ENCODE measurements at regions not wholly inside any gene's neighbourhood (a gene's known extent, or its start where the extent isn't known, plus 50 kb on each side); places are given as distances from the start of the nearest gene placed in this dataset.

DNA sequence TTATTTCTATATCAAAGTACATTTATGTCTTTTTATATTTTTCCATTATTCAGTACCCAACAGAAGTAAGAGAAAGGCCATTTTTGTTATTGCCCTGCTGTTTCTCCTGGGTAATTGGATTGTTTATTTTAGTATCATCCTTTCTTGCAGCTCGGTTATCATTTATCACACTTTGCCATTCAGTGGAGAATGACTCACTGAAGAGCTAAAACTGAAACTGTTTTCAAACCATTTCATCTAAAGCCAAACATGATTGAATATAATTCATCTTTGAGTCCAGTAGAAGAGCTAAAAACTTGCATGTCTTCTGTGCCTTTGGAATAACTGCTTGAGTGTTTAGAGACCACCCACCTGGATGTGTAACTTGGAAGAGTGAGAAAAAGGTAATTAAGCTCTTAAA is 139.5 kb upstream of the PRDM9 start:
- no peak for DNase-seq (ENCODE audit: low spot score)

DNA sequence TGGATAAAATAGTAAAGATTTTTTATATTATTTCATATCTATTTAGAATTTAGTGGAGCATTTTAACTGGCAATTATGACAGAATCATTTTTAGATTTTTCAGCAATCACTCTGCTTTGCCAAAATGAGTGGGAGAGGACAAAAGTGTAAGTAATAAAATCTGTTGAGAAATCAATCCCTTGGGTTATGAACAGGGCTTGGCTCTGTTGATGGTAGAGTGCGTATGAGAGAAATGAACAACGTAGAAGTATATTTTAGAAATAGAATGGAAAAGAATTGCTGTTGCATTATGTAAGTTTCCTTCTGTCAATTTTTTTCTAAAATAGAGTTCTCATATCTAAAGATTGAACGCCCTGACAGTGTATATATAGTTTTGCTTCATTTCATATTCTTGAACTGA is 154.1 kb upstream of the PRDM9 start:
- no peak for DNase-seq (ENCODE audit: low spot score)

DNA sequence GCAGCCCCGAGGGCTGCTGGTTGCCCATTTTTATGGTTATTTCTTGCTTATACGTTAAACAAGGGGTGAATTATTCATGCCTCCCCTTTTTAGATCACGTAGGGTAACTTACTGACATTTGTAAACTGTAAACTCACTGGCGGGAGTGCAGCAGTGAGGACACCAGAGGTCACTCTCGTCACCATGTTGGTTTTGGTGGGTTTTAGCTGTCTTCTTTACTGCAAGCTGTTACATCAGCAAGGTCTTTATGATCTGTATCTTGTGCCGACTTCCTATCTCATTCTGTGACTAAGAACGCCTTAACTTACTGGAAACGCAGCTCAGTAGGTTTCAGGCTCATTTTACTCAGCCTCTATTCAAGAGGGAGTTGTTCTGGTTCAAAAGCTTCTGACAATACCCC is 155.0 kb upstream of the PRDM9 start:
- no peak for DNase-seq (ENCODE audit: low spot score)

DNA sequence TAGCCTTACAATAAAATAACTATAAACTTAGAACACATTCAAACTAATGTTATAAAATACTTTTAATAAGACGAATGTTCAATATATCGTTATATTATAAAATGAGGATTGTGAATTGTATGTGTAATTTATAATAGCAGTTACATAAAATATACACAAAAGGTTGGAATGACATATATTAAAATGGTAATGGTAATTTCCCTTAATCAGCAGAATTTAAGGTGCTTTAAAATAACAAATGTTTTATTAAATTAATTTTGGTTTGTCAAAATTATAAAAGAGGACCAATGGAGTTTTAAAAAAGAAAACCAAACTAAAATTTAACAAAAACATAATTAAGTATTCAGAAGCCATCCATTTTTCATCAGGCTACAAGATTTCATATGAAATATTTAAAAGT is 164.3 kb upstream of the PRDM9 start:
- DNase-seq (ENCODE audit: low spot score), result no peak

DNA sequence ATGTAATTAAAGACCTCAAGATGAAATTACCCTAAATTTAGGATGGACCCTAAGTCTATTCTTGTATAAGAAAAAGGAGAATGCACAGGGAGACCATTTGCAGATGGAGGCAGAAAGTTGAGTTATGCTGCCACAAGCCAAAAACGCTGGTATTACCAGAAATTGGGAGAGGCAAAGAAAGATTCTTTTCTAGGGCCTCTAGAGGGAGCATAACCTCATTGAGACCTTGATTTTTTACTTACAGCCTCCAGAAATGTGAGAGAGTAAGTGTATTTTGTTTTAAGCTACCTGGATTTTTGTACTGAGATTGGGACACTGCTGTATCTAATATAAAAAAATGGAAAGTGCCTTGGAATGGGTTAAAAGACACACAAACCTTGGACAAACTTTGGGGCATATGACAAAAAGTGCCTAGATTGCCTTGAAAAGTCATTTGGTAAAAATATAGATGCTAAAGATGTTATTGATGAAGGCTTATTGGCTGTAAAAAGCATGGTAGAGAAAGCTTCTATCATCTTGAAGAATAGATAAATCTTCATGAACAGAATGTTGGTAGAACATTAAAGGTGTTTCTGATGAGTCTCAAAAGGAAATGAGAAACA is 174.7 kb upstream of the PRDM9 start:
- peak; percentile 44 for DNase-seq (ENCODE audit: low spot score)

DNA sequence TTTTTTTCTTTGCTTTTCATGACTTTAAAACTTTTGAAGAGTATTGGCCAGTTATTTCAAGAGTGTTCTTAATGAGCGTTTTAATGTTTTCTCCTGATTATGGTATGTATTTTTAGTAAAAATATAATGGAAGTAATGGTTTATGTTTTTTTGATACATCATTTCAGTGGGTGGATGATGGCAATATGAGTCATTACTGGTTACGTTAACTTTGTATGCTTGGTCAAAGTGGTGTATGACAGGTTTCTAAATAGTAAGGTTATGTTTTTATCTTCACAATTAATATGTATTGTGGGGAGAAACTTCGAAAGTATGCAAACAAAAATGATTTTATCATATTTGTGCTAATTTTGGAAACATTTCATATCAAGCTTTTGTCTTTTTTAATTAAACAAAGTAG is 176.7 kb upstream of the PRDM9 start:
- no peak for DNase-seq (ENCODE audit: low spot score)

DNA sequence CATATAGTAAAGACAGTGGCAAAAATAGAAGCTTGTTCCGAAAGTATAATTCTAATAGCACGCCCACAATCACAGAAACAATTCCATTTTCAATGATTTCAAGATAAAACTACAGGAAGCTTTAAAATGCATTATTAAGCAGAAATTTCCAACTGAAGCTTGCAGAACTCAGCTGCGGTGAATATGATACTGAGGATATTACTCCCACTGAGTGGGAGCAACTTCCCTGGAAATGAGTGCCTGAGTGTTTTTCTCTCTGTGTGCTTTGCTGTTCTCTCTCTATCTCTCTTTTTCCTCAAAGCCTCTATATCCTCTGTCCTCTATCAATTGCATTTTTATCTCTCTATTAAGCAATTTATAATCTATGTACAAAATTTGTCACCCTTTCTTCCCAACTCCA is 187.5 kb upstream of the PRDM9 start:
- DNase-seq (ENCODE audit: low spot score), result no peak

DNA sequence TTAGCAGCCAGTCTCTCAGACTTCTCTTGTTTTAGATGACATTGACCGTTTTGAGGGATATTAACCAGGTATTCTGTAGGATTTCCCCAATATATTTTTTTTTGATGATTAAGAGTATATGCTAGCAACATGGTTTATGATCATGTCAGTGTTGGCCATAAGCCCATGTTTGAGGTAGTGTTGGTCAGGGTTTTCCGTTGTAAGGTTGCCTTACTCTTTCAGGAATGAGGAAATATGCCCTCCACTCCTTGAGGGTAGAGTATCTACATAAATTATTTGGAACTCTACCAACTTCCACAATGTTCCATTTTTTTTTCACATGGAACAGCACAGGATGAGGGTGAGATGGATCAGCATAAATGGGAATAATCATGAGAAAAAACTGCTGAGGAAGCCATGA is 188.4 kb upstream of the PRDM9 start:
- no peak for DNase-seq (ENCODE audit: low spot score)

DNA sequence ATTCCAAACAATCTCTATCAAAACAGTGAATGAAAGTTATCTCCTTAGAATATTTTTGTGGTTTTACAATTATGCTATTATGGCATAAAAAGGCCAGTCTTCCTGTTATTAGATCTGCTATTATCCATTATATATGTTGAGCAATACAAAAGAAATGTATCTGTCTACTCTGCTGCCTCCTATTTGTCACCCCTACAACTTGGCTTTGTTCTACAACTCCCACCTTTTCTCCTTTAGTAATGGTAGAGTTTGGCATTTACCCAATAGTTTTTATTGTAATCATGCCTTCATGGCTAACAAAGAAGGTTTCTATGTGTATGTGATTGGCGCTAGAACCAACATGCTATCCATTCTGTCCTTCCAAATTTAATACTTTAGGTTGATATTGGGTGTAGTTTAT is 189.2 kb upstream of the PRDM9 start:
- DNase-seq (ENCODE audit: low spot score), result no peak

DNA sequence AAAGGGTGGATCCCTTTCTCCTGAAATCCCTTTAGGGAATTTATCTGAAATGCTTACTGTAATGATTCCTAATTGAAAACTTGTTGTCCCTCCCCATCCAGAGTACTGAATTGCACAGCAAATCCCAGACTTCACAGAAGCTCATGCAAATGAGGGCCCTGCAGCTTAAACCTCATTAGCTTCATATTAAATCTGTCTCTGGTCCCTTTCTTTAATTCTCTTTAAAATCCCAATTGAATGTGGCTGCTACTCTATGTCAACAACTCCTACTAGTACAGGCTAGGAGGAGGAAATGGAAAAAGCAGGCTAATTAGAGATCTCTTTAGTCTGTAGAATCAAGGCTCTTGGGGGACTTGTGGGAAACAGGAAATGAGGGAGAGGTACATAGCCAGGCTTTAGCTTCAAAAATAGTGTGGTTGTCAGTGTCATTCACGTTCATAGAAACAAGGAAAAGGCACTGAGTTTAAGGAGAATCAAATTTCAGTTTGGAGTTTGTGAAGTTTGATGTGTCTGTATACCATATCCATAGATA is 191.3 kb upstream of the PRDM9 start:
- DNase-seq (ENCODE audit: low spot score), result no peak

DNA sequence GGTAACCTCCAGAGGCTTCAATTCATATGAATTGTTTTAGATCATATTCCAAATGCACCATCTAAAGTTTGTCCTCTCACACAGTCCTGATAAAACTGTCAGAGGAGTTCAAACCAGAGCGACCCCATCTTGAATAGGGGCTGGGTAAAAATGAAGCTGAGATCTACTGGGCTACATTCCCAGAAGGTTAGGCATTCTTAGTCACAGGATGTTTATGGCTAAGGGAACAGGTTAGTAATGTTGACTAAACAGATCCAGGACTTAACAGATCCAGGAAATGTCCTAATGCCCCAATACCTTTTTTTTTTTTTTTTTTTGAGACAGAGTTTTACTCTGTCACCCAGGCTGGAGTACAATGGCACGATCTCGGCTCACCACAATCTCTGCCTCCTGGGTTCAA is 192.6 kb upstream of the PRDM9 start:
- DNase-seq (ENCODE audit: low spot score), result no peak

DNA sequence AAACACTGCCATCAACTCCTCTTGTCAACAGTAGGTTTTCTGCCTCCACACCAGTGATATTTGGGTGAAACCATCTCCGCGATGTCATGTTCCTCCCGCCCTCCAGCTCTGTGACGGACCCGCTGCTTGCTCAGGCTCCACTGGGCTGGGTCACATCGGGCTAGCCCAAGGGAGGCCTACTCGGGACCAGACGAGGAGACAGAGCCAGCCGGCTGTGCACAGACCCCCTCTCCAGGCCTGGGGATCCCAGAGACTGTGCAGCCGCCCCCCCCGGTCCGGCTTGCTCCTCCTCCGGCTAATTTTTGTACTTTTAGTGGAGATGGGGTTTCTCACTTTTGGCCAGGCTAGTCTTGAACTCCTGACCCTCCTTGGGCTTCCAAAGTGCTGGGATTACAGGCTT is 202.4 kb upstream of the PRDM9 start:
- no peak for DNase-seq (ENCODE audit: low spot score)

DNA sequence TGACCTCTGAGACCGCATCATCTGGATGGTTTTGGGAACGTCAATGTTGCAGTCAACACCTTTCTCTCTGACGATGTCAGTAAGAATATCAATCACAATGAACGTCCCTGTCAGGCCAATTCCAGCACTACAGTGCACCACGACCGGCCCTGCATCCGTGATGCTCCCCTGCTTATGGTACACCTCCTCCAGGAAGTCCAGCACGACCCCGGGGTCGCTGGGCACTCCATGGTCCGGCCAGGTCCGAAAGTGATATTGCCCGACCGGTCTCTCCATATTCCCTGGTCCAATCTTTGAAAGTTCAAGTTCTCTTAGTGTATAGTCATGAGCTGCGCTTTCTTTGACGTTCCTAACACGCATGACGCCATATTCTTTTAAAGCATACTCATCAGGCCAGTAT is 203.6 kb upstream of the PRDM9 start:
- DNase-seq (ENCODE audit: low spot score), result no peak

DNA sequence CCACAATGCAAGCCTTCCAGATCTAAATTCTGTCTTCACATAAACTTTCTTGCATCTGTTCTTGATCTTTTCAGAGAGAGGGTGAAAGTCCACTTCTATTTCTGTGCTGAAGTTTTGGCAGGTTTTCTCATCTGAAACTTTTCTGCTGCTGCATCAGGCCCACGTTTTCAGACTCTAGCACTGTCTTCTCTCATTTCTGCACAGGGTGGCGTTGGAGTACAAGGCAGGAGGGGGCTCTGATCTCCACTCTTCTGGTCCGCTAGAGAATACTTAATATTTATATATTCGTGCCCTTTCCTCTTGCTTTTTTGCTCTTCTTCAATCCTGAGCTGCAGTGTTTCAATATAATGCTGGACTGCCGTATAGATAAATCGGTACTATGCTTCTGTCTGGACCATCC is 204.0 kb upstream of the PRDM9 start:
- no peak for DNase-seq (ENCODE audit: low spot score)

DNA sequence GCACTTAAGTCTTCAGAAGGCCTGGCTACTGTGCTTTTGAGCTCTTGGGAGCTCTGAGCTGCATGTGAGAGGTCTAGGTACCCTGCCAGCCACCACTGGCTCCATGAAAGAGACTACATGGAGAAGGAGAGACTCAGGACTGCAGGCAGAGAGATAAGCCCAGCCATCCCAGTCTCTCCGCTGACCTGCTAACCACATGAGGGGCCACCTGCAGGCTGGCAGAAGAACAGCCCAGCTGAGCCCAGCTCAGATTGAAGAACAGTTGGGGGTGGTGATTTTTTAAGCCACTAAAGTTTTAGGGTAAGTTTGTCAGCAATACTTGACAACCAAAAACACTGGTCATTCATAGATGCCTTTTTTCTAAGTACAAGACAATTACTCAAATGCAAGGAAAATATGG is 205.0 kb upstream of the PRDM9 start:
- no peak for DNase-seq (ENCODE audit: low spot score)

DNA sequence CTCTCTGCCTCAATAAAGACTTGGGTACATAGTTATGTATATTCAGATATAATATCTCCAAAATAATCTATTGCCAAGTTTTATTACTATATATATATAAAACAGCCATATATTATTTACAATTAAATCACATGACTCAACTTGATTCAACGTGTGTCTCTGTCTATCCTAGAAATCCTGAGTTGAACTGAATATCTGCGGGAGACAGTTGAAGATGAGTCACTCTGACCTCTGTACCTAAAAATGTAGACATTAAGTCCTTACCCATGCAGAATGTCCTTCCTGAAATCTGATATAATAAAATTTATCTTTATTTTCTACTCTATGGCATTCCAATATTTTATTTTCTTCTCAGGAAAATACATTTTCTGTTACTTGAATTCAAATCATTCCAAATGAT is 218.2 kb upstream of the PRDM9 start:
- no peak for DNase-seq (ENCODE audit: low spot score)

DNA sequence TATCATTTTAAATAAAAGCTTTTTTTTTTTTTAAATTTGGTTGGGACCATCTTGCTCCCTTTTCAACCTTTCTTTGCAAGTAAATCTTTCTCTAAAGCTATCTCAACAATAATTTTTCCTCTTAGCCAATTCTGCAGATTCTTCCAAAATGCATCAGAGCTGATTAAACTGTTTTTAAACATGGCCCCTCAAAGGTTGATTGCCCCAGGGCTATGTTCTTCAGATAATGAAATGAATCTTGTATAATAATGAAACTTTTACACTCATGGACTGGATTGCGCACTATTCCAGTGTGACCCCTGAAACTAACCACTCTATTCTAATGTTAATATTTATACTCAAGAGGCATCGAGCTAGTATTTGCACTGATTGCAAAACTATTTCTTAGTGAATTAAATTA is 222.8 kb upstream of the PRDM9 start:
- no peak for DNase-seq (ENCODE audit: low spot score)

DNA sequence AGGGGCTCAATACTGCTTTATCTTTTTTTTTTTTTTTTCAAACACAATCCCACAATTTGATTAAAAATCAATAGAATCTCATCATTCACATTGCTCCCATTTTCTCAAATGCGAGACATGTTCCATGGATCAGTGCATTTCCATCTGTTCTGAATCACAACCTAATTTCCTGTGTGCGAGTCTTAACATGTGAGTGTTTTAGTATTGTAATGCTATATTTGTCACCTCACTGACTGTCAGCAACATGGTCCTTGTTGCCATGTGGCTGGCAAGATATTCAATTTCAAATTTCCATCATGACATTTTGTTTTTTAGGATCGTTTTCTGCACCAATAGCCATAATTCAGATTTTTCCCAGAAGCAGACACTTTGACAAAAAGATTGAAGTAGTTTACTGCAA is 233.2 kb upstream of the PRDM9 start:
- no peak for DNase-seq (ENCODE audit: low spot score)

DNA sequence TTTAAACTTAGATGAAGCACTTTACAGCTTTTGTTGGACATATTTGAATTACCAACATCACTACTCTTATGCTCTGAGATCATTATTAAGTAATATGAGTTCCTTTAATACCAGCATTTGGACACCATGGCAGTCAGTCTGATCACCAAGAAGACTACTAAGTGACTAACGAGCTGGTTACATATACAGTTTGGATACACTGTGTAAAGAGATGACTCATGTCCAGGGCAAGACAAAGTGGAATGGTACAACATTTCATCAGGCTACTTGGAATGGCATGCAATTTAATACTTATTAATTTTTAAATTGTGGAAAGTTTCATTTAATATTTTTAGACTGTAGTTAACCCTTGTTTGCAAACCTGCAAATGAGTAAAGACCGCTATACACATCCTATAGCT is 237.4 kb upstream of the PRDM9 start:
- no peak for DNase-seq (ENCODE audit: low spot score)

DNA sequence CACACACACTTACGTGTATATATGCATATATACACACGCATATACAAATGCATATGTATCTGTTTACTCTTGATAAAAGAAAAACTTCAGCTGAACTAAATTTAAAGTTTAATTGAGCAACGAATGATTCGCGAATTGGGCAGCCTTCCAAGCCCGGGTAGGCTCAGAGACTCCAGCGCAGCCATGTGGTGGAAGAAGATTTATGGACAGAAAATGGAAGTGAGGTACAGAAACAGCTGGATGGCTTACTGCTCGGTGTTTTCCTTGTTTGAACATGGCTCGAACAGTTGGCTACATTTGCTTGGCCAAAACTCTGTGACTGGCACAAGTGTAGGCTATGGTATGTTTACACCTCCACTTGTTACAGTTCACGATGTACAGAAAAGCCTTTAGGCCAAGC is 239.3 kb upstream of the PRDM9 start:
- DNase-seq (ENCODE audit: low spot score), result no peak

DNA sequence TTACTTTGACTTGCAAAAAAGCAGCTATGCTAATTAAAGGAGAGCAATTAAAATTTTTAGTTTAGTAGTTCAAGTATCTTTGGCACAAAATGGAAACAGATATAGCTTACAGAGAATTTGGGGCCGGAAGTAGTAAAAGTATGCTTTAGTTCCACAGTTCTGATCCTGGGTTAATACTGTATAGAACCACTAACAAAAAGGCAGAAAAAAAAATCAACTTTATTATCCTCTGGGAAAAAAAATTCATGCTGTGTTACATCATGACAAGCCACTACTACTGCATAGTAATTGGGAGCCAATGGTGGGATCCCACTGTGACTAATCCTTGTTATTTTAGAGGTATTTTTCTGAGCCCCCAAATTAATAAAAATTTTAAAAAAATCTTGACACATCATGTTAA is 246.8 kb upstream of the PRDM9 start:
- DNase-seq (ENCODE audit: low spot score), result no peak

DNA sequence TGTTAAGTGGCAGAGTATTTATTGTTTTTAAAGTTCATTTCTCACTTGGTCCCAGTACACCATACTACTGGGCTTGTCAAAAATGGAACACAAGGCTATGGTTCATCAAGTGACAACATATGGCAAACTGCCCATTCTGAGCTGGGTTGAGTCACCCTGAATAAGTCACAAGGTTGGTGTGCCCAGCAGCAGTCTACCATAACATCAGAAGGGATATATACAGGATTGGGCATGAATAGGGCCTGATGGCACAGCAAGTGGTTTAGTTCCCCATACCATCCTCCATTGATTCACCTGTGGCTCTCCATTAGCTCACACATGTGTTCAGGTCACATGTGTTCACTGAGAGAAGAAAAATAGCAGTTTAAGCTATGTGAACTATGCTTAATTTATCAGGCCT is 249.8 kb upstream of the PRDM9 start:
- no peak for DNase-seq (ENCODE audit: low spot score)

DNA sequence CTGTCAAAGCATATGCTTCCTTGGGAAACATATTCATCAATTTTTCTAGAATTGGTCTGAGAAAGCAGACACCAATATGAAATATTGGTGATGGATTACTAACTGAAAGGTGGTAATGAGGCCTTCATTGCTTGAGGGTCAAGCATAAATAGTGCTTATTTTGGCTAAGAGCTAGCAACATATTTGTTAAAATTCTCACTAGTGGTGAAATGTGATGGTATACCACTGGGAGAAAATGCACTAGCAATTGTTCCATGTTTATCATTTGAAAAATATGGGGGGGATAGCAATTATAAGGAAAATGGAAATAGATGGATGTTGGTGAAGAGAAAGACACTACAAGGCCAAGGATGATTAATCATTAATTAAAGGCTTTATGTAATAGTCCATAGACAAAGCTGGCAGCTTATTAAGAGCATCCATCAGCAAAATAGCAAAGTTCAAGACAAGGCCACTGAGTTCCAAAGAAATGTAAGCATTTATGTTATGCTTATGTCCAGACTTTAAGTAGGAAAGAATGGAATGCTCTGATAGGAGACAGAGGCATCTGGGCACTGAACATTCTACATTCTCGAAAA is 253.7 kb upstream of the PRDM9 start:
- DNase-seq (ENCODE audit: low spot score), result no peak

DNA sequence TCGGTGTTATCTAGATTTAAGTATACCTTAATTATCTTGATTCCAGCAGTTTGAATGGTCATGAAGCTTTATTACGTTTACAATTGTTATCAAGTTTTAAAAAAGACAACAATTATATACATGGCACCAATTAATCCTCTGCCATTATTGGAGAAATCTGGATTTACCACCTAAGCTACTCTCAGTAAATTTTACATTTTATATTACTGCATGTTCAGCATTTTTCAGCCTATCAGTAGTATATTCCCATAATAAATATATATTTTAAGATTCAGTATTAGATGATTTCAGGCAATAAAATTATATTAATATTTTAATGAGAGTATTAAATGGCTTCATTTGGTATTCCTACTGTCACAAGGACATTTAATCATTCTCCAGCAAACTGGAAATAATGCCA is 264.5 kb upstream of the PRDM9 start:
- no peak for DNase-seq (ENCODE audit: low spot score)

Data from iPS-NIHi11 (cell line).